OCI-LY7 (cell line): ENCODE measurements at regions not wholly inside any gene's neighbourhood (a gene's known extent, or its start where the extent isn't known, plus 50 kb on each side); places are given as distances from the start of the nearest gene placed in this dataset.

Source experiments
- BruUV-seq: library from RNA; stranded (reverse); fragments of 400-500 nt; replicated peaks from 2 replicates; lab custom pipeline; 2021; lab: Mats Ljungman, UMichigan
- CTCF ChIA-PET: fragments of 300-600 bp; sonication (Branson Sonifier 250); formaldehyde crosslinking; loops from one replicate; lab custom pipeline; 2022; ENCODE audit warnings: antibody characterized with exemption; ENCODE audit not compliant: unreplicated experiment; lab: Charles Lee
- POLR2A ChIA-PET: fragments of 300-600 bp; sonication (Branson Sonifier 250); formaldehyde crosslinking; loops from one replicate; lab custom pipeline; 2022; ENCODE audit warnings: antibody characterized with exemption; lab: Charles Lee
- DNase-seq: peaks from one replicate; pipeline ENCODE4 v3.0.0-alpha.2; 2015; ENCODE audit warnings: low spot score
- H2AFZ ChIP-seq: fragments of 200-600 bp; sonication (generic), shearing (Covaris generic); 2 replicates; pipeline ENCODE4 v1.6.1; 2014; ENCODE audit warnings: mild to moderate bottlenecking, antibody characterized with exemption, low read length, moderate library complexity
- H3K27ac ChIP-seq: fragments of 200-600 bp; sonication (generic); 2 replicates; pipeline ENCODE4 v1.5.1; 2014; ENCODE audit warnings: mixed run types, low read depth, mild to moderate bottlenecking, moderate library complexity, low read length, inconsistent platforms; ENCODE audit not compliant: poor library complexity, severe bottlenecking
- H3K36me3 ChIP-seq: fragments of 200-600 bp; sonication (generic); 2 replicates; pipeline ENCODE4 v1.6.1; 2014; ENCODE audit warnings: mild to moderate bottlenecking, antibody characterized with exemption, low read length, moderate library complexity, mixed read lengths; ENCODE audit not compliant: insufficient read depth
- H3K4me1 ChIP-seq: fragments of 200-600 bp; sonication (generic); 2 replicates; pipeline ENCODE4 v1.5.1; 2014; ENCODE audit warnings: mild to moderate bottlenecking, low read length; ENCODE audit not compliant: insufficient read depth, poor library complexity, severe bottlenecking
- H3K4me2 ChIP-seq: fragments of 200-600 bp; sonication (generic); 2 replicates; pipeline ENCODE4 v1.6.1; 2014; ENCODE audit warnings: mild to moderate bottlenecking, low read length
- H3K4me3 ChIP-seq: fragments of 200-600 bp; sonication (generic); 2 replicates; pipeline ENCODE4 v1.5.1; 2014; ENCODE audit warnings: mild to moderate bottlenecking, low read depth, low read length; ENCODE audit not compliant: poor library complexity, severe bottlenecking
- H3K79me2 ChIP-seq: fragments of 200-600 bp; sonication (generic); 2 replicates; pipeline ENCODE4 v1.6.1; 2016; ENCODE audit warnings: low read depth, mild to moderate bottlenecking, low read length, moderate library complexity, mixed read lengths; ENCODE audit not compliant: insufficient read depth
- H3K9me2 ChIP-seq: fragments of 200-600 bp; sonication (generic); 2 replicates; pipeline ENCODE4 v1.6.1; 2016; ENCODE audit warnings: mild to moderate bottlenecking, low read length, mixed read lengths; ENCODE audit not compliant: insufficient read depth
- H3K9me3 ChIP-seq: fragments of 200-600 bp; sonication (generic); 2 replicates; pipeline ENCODE4 v1.6.1; 2014; ENCODE audit warnings: mild to moderate bottlenecking, mixed run types, low read length, mixed read lengths
- H4K20me1 ChIP-seq: fragments of 200-600 bp; sonication (generic); 2 replicates; pipeline ENCODE4 v1.6.1; 2014; ENCODE audit warnings: mild to moderate bottlenecking, antibody characterized with exemption, low read length, moderate library complexity, mixed read lengths; ENCODE audit not compliant: insufficient read depth
- CTCF ChIP-seq: fragments of 200-600 bp; sonication (generic); conservative IDR thresholded peaks from 2 replicates; pipeline ENCODE4 v1.5.1; 2014; ENCODE audit warnings: mild to moderate bottlenecking, antibody characterized with exemption, low read length, moderate library complexity, mixed read lengths
- EZH2phosphoT487 ChIP-seq: fragments of 200-600 bp; sonication (generic); IDR thresholded peaks from 2 replicates; pipeline ENCODE4 v1.6.1; 2018; ENCODE audit warnings: low read depth, borderline replicate concordance, mild to moderate bottlenecking, mixed run types, antibody characterized with exemption, low read length, moderate library complexity, mixed read lengths
- intact Hi-C: fragments of 100-400 bp; cut with micrococcal nuclease; formaldehyde crosslinking; loops from one replicate; pipeline ENCODE4 v1.10.0; 2022; ENCODE audit not compliant: unreplicated experiment

GRCh38 chr4:107380190-107380589 is 339.8 kb downstream of the PAPSS1 start:
- no peak for DNase-seq
- no peaks in the 10 kb centered on the region for H3K9me3 ChIP-seq
- H3K36me3 ChIP-seq: no peaks in the 10 kb centered on the region
- no peak for TF ChIP-seq EZH2phosphoT487
- TF ChIP-seq CTCF: no peak
- POLR2A ChIA-PET: no interaction called here
- no peak overlapping the region for H3K27ac ChIP-seq
- no peaks in the 10 kb centered on the region for H3K9me2 ChIP-seq
- intact Hi-C loops: no loop called here
- BruUV-seq: no TSS peak
- no peak overlapping the region for H2AFZ ChIP-seq
- no peak overlapping the region for H3K4me2 ChIP-seq
- CTCF ChIA-PET: no interaction called here
- no peaks in the 10 kb centered on the region for H4K20me1 ChIP-seq
- H3K79me2 ChIP-seq: no peaks in the 10 kb centered on the region
- no peak overlapping the region for H3K4me3 ChIP-seq
- no peaks in the 10 kb centered on the region for H3K4me1 ChIP-seq

DNA sequence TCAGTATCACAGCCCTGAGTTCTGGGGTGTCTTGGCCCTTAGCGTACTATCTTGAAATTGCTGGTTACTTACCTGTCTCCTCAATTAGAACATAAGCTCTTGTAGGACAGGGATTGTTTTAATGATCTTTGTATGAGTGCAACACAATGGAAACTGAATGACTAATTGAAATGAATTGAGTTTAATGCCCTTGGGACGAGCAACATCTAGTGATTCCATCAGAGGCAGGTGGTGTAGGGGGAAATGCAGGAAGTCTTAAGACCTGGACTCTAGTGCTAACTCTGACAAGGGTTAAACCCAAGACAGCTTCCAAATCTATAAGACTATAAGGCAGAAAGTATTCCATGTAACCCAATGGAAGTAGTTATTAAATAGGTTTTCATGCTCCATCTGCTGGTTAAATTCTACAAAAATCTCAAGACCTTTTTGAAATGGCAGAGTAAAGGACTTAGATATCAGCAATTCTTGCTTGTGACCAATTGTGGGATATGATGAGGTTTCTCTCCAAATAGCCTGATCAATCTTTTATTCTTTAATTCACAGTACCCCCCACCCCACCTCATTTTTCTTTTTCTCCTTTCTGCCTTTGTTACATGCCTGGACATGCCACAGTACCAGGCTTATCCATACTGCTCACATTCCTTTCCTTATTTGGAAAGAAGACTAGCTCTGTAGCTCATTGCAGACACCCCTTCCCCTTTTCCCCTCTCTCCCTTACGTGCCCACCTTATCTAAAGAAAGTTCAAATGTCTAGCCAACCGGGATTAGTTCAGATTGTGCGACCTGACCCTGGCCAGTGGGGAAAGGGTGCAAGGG is 340.8 kb downstream of the PAPSS1 start:
- no peak overlapping the region for H3K4me2 ChIP-seq
- no peaks in the 10 kb centered on the region for H3K36me3 ChIP-seq
- no peak overlapping the region for H2AFZ ChIP-seq
- no peak overlapping the region for H3K4me3 ChIP-seq
- intact Hi-C loops: no loop called here
- H3K9me2 ChIP-seq: no peaks in the 10 kb centered on the region
- H3K79me2 ChIP-seq: no peaks in the 10 kb centered on the region
- no peaks in the 10 kb centered on the region for H4K20me1 ChIP-seq
- CTCF ChIA-PET: no interaction called here
- no peak for TF ChIP-seq EZH2phosphoT487
- no peak for TF ChIP-seq CTCF
- POLR2A ChIA-PET: no interaction called here
- no peak for DNase-seq
- H3K4me1 ChIP-seq: no peaks in the 10 kb centered on the region
- H3K9me3 ChIP-seq: no peaks in the 10 kb centered on the region
- no TSS peak for BruUV-seq
- H3K27ac ChIP-seq: no peak overlapping the region

- Histone ChIP-seq H3K27ac (no peak overlapping the region), H2AFZ (no peak overlapping the region), H3K4me1 (no peaks in the 10 kb centered on the region), H3K4me3 (no peak overlapping the region), H3K9me2 (no peaks in the 10 kb centered on the region), H3K36me3 (no peaks in the 10 kb centered on the region), H4K20me1 (no peaks in the 10 kb centered on the region), H3K79me2 (no peaks in the 10 kb centered on the region), H3K4me2 (no peak overlapping the region), H3K9me3 (no peaks in the 10 kb centered on the region)
- BruUV-seq: no TSS peak
- TF ChIP-seq CTCF: no peak
- TF ChIP-seq EZH2phosphoT487: no peak
- intact Hi-C loops: no loop called here
- POLR2A ChIA-PET: no interaction called here
- DNase-seq: no peak
- CTCF ChIA-PET: no interaction called here
Observed at GRCh38 chr4:107376293-107376692, 340.2 kb upstream of the DKK2 start.
